HCT116 (cell line): ENCODE measurements at regions not wholly inside any gene's neighbourhood (a gene's known extent, or its start where the extent isn't known, plus 50 kb on each side); places are given as distances from the start of the nearest gene placed in this dataset.

Source experiments
- ATAC-seq: fragments of 200-7000 bp; cut with Tn5 transposase; 2 replicates; pipeline ENCODE4 v1.9.1; 2020; ENCODE audit warnings: mild to moderate bottlenecking, moderate library complexity
- BruUV-seq: library from RNA; stranded (reverse); fragments of 400-500 nt; replicated peaks from 2 replicates; lab custom pipeline; 2021; lab: Mats Ljungman, UMichigan
- CTCF ChIA-PET: fragments of 300-600 bp; sonication (Branson Sonifier 250); formaldehyde crosslinking; loops from one replicate; lab custom pipeline; 2021; ENCODE audit warnings: antibody characterized with exemption; lab: Charles Lee
- POLR2A ChIA-PET: fragments of 300-600, 350-600 bp; sonication (Branson Sonifier 250); formaldehyde crosslinking; loops from one replicate; lab custom pipeline; 2021; ENCODE audit warnings: antibody characterized with exemption; lab: Charles Lee
- RAD21 ChIA-PET, 2 experiments: fragments of 300-600 bp; sonication (Branson Sonifier 250); formaldehyde crosslinking; loops; one replicate each; lab custom pipeline; 2023; ENCODE audit warnings: low total read pairs in 2 of 2; ENCODE audit not compliant: uncharacterized antibody in 2 of 2, unreplicated experiment in 2 of 2, low non-redundant PET in 1 of 2; lab: Charles Lee
- DNase-seq: peaks from one replicate; pipeline ENCODE4 v3.0.0-alpha.2; 2010; ENCODE audit warnings: low read depth, low spot score
- H2AFZ ChIP-seq: fragments of 200-600 bp; shearing (Covaris generic), sonication (generic); 2 replicates; pipeline ENCODE4 v1.6.1; 2017; ENCODE audit warnings: low read depth, mixed run types, mixed read lengths, antibody characterized with exemption, low read length; ENCODE audit not compliant: poor library complexity, severe bottlenecking
- H3K27ac ChIP-seq: 2 replicates; pipeline ENCODE4 v1.5.1; 2012; ENCODE audit warnings: low read depth, low read length
- H3K27me3 ChIP-seq: fragments of 200-600 bp; sonication (generic); 2 replicates; pipeline ENCODE4 v1.6.1; 2016; ENCODE audit warnings: mixed run types, low read length, mixed read lengths; ENCODE audit not compliant: insufficient read depth
- H3K36me3 ChIP-seq, 2 experiments: fragments of 200-500 bp in 1 of 2; fragments of 200-600 bp in 1 of 2; sonication (Bioruptor generic) in 1 of 2; sonication (generic) in 1 of 2; 2 replicates each; pipeline versions ENCODE4 v1.5.1 to v1.6.1; 2014 to 2016; ENCODE audit warnings: low read length in 2 of 2, inconsistent platforms in 1 of 2, mixed read lengths in 1 of 2, mixed run types in 1 of 2; ENCODE audit not compliant: insufficient read depth in 2 of 2, control insufficient read depth in 1 of 2
- H3K4me1 ChIP-seq, 2 experiments: fragments of 200-600 bp in 1 of 2; sonication (generic) in 1 of 2; 2 replicates each; pipeline versions ENCODE4 v1.5.1 to v1.6.1; 2012 to 2017; ENCODE audit warnings: low read length in 2 of 2, inconsistent platforms in 1 of 2, mild to moderate bottlenecking in 1 of 2, mixed read lengths in 1 of 2, mixed run types in 1 of 2, moderate library complexity in 1 of 2; ENCODE audit not compliant: insufficient read depth in 2 of 2, control insufficient read depth in 1 of 2
- H3K4me2 ChIP-seq: fragments of 200-600 bp; sonication (generic); 2 replicates; pipeline ENCODE4 v1.6.1; 2017; ENCODE audit warnings: mixed run types, low read length, mixed read lengths
- H3K4me3 ChIP-seq, 2 experiments: fragments of 200-600 bp in 1 of 2; sonication (generic) in 1 of 2; replicated peaks in 1 of 2; 2 replicates each; pipeline ENCODE4 v1.5.1; 2011 to 2016; ENCODE audit warnings: low read length in 2 of 2, control low read depth in 1 of 2, low read depth in 1 of 2, mild to moderate bottlenecking in 1 of 2, mixed read lengths in 1 of 2, mixed run types in 1 of 2
- H3K79me2 ChIP-seq: fragments of 200-600 bp; sonication (generic); 2 replicates; pipeline ENCODE4 v1.6.1; 2017; ENCODE audit warnings: mild to moderate bottlenecking, mixed run types, low read length, moderate library complexity, mixed read lengths; ENCODE audit not compliant: insufficient read depth
- H3K9ac ChIP-seq: fragments of 200-600 bp; sonication (generic); 2 replicates; pipeline ENCODE4 v1.6.1; 2016; ENCODE audit warnings: low read length, mixed read lengths
- H3K9me2 ChIP-seq: fragments of 200-600 bp; sonication (generic), shearing (Covaris generic); 2 replicates; pipeline ENCODE4 v1.6.1; 2017; ENCODE audit warnings: mixed run types, mild to moderate bottlenecking, moderate library complexity; ENCODE audit not compliant: insufficient read depth
- H3K9me3 ChIP-seq, 2 experiments: fragments of 200-500 bp in 1 of 2; fragments of 200-600 bp in 1 of 2; sonication (Bioruptor generic) in 1 of 2; sonication (generic) in 1 of 2; 2 replicates each; pipeline ENCODE4 v1.6.1; 2014 to 2017; ENCODE audit warnings: low read length in 2 of 2, mixed read lengths in 2 of 2, inconsistent platforms in 1 of 2, low read depth in 1 of 2, mild to moderate bottlenecking in 1 of 2, mixed run types in 1 of 2, moderate library complexity in 1 of 2; ENCODE audit not compliant: control insufficient read depth in 1 of 2, insufficient read depth in 1 of 2
- H4K20me1 ChIP-seq: fragments of 200-600 bp; sonication (generic), shearing (Covaris generic); 2 replicates; pipeline ENCODE4 v1.6.1; 2017; ENCODE audit warnings: mixed run types, mild to moderate bottlenecking, moderate library complexity; ENCODE audit not compliant: insufficient read depth
- CBX3 ChIP-seq: IDR thresholded peaks from 2 replicates; pipeline ENCODE4 v1.6.1; 2012; ENCODE audit warnings: low read depth
- CEBPB ChIP-seq: IDR thresholded peaks from 2 replicates; pipeline ENCODE4 v1.6.1; 2012; ENCODE audit warnings: low read depth
- EGR1 ChIP-seq: IDR thresholded peaks from 2 replicates; pipeline ENCODE4 v1.6.1; 2012; ENCODE audit warnings: low read depth
- EZH2 ChIP-seq: fragments of 200-600 bp; sonication (generic); IDR thresholded peaks from 2 replicates; pipeline ENCODE4 v1.6.1; 2017; ENCODE audit warnings: antibody characterized with exemption, mixed run types
- EZH2phosphoT487 ChIP-seq: fragments of 200-600 bp; IDR thresholded peaks from 2 replicates; pipeline ENCODE4 v1.6.1; 2018; ENCODE audit warnings: antibody characterized with exemption, borderline replicate concordance
- FOSL1 ChIP-seq: IDR thresholded peaks from 2 replicates; pipeline ENCODE4 v1.6.1; 2012; ENCODE audit warnings: low read depth
- JUND ChIP-seq: IDR thresholded peaks from 2 replicates; pipeline ENCODE4 v1.6.1; 2012
- POLR2A ChIP-seq: IDR thresholded peaks from 2 replicates; pipeline ENCODE4 v1.7.0; 2011; ENCODE audit warnings: borderline replicate concordance; ENCODE audit not compliant: insufficient read depth, insufficient read length; ENCODE audit errors: extremely low read depth
- REST ChIP-seq: IDR thresholded peaks from 2 replicates; pipeline ENCODE4 v1.6.1; 2012; ENCODE audit warnings: low read depth
- SIN3A ChIP-seq: IDR thresholded peaks from 2 replicates; pipeline ENCODE4 v1.6.1; 2012; ENCODE audit warnings: low read depth
- SRF ChIP-seq: IDR thresholded peaks from 2 replicates; pipeline ENCODE4 v1.6.1; 2012; ENCODE audit warnings: low read depth
- ZFX ChIP-seq: fragments of 450-650 bp; IDR thresholded peaks from 2 replicates; pipeline ENCODE4 v1.6.1; 2017
- intact Hi-C: fragments of 100-400 bp; cut with micrococcal nuclease; formaldehyde crosslinking; loops from 2 replicates; pipeline ENCODE4 v1.10.0; 2022
- TF ChIP-seq, protein P1 (sequence below): IDR thresholded peaks from 2 replicates; pipeline ENCODE4 v1.6.1; 2011; ENCODE audit warnings: mild to moderate bottlenecking, low read length, moderate library complexity; ENCODE audit not compliant: insufficient replicate concordance; ENCODE audit errors: extremely low read depth
- TF ChIP-seq, protein P2 (sequence below): IDR thresholded peaks from 2 replicates; pipeline ENCODE4 v1.6.1; 2012

DNA sequence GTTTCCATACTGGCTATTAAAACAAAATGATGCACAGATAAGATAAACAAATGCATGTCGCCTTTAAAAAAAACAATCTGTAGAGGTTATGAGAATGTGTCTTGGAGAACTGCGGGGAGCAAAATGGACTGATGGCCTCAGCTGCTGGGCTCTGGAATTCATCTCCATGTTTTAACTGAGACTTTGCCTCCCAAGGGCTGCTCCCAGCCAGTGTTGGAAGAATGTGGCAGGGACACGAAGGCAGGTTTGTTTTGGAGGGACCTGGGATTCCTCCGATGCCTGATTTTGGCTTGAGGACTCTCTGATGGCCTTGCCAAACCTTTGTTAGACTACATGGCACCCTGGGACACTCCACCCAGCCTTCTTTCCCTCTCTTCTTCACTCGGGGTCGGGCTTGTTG lies 83.5 kb upstream of the AP1S2 start:
- Histone ChIP-seq H3K4me3 (no peak overlapping the region), H3K9ac (no peak overlapping the region), H3K9me2 (no peaks in the 10 kb centered on the region), H4K20me1 (no peaks in the 10 kb centered on the region), H2AFZ (no peak overlapping the region), H3K36me3 (no peaks in the 10 kb centered on the region), H3K9me3 (no peaks in the 10 kb centered on the region), H3K4me2 (no peak overlapping the region), H3K4me1 (no peaks in the 10 kb centered on the region), H3K27me3 (no peaks in the 10 kb centered on the region), H3K79me2 (no peaks in the 10 kb centered on the region), H3K27ac (no peak overlapping the region)
- ATAC-seq (no peak), DNase-seq (no peak)
- ChIA-PET POLR2A (no interaction called here), CTCF (no interaction called here), RAD21 (no interaction called here)
- intact Hi-C loops: loop anchor here (10.0 kb wide), 1 partner anchor 497 kb away; no protein-coding TSS in a partner anchor
- no TSS peak for BruUV-seq
- TF ChIP-seq, protein P1, sequence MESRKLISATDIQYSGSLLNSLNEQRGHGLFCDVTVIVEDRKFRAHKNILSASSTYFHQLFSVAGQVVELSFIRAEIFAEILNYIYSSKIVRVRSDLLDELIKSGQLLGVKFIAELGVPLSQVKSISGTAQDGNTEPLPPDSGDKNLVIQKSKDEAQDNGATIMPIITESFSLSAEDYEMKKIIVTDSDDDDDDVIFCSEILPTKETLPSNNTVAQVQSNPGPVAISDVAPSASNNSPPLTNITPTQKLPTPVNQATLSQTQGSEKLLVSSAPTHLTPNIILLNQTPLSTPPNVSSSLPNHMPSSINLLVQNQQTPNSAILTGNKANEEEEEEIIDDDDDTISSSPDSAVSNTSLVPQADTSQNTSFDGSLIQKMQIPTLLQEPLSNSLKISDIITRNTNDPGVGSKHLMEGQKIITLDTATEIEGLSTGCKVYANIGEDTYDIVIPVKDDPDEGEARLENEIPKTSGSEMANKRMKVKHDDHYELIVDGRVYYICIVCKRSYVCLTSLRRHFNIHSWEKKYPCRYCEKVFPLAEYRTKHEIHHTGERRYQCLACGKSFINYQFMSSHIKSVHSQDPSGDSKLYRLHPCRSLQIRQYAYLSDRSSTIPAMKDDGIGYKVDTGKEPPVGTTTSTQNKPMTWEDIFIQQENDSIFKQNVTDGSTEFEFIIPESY: no peak
- TF ChIP-seq CEBPB (no peak), SRF (no peak), EZH2 (no peak), EZH2phosphoT487 (no peak), POLR2A (no peak), JUND (no peak), EGR1 (no peak)
- TF ChIP-seq, protein P2, sequence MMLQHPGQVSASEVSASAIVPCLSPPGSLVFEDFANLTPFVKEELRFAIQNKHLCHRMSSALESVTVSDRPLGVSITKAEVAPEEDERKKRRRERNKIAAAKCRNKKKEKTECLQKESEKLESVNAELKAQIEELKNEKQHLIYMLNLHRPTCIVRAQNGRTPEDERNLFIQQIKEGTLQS: no peak

DNA sequence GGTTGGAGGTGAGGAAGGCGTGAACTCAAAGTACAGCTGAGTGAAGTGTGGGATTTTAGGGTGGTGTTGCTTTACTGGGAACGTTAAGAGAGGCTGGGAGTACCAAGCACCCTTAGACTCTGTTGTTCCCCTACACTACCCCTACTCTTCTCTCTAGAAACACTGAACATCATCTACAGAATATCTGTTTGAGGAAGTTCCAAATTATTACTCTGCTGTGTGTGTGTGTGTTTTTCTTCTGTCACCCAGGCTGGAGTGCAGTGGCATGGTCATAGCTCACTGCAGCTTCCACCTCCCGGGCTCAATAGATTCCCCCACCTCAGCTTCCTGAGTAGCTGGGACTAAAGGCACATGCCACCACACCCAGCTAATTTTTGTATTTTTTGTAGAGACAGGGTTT lies 76.7 kb upstream of the AP1S2 start:
- H3K79me2 ChIP-seq: no peaks in the 10 kb centered on the region
- intact Hi-C loops: loop anchor here (2.0 to 10.0 kb wide), 3 partner anchors 281 to 739 kb away; no protein-coding TSS in a partner anchor
- CTCF ChIA-PET: interaction anchor here (1.2 to 1.6 kb wide), 4 partner anchors 41 to 513 kb away, joined by 4 to 12 read pairs (median 4); partner anchors contain the start of gene GRPR
- TF ChIP-seq, protein P1: no peak
- TF ChIP-seq JUND (no peak), CBX3 (no peak), SIN3A (no peak), REST (no peak), FOSL1 (no peak), ZFX (no peak)

More for the DNA sequence above, 76.7 kb upstream of the AP1S2 start:
- H3K9ac ChIP-seq: no peak overlapping the region
- H3K9me2 ChIP-seq: no peaks in the 10 kb centered on the region
- no peaks in the 10 kb centered on the region for H4K20me1 ChIP-seq
- H3K4me2 ChIP-seq: no peak overlapping the region
- no peak overlapping the region for H2AFZ ChIP-seq
- ATAC-seq (no peak), DNase-seq (no peak)
- no peaks in the 10 kb centered on the region for H3K27me3 ChIP-seq
- no peaks in the 10 kb centered on the region for H3K4me1 ChIP-seq
- no TSS peak for BruUV-seq
- no peaks in the 10 kb centered on the region for H3K9me3 ChIP-seq
- no peak overlapping the region for H3K27ac ChIP-seq
- H3K36me3 ChIP-seq: no peaks in the 10 kb centered on the region
- POLR2A ChIA-PET: no interaction called here
- no peak overlapping the region for H3K4me3 ChIP-seq
- RAD21 ChIA-PET: no interaction called here
